ENCODE measurements at regions not wholly inside any gene's neighbourhood (a gene's known extent, or its start where the extent isn't known, plus 50 kb on each side); places are given as distances from the start of the nearest gene placed in this dataset.

- DNase-seq, result no peak
These were observed 183.3 kb upstream of the PRKCQ start for GRCh38 chr10:6763423-6763822.

GRCh38 chr10:6763001-6763400 is 182.9 kb upstream of the PRKCQ start:
- no peak for DNase-seq

- DNase-seq, result no peak
These were observed 179.9 kb upstream of the PRKCQ start for GRCh38 chr10:6759961-6760360.

- DNase-seq, result no peak
These were observed 177.1 kb upstream of the PRKCQ start for GRCh38 chr10:6757158-6757557.

- no peak for DNase-seq
These were observed 176.6 kb upstream of the PRKCQ start for GRCh38 chr10:6756716-6757115.

- no peak for DNase-seq
These were observed 175.8 kb upstream of the PRKCQ start for GRCh38 chr10:6755781-6756460.

GRCh38 chr10:6753644-6754043 is 173.6 kb upstream of the PRKCQ start:
- no peak for DNase-seq

- no peak for DNase-seq
These were observed 171.3 kb upstream of the PRKCQ start for GRCh38 chr10:6751363-6751762.

- no peak for DNase-seq
These were observed 169.0 kb upstream of the PRKCQ start for GRCh38 chr10:6748981-6749635.

- no peak for DNase-seq
These were observed 168.0 kb upstream of the PRKCQ start for GRCh38 chr10:6748029-6748428.

GRCh38 chr10:6746782-6747181 is 166.7 kb upstream of the PRKCQ start:
- no peak for DNase-seq

GRCh38 chr10:6743291-6743849 is 163.3 kb upstream of the PRKCQ start:
- DNase-seq, result no peak

GRCh38 chr10:6741541-6741941 is 161.5 kb upstream of the PRKCQ start:
- DNase-seq, result no peak

GRCh38 chr10:6739530-6740174 is 159.6 kb upstream of the PRKCQ start:
- no peak for DNase-seq

- DNase-seq, result no peak
These were observed 158.2 kb upstream of the PRKCQ start for GRCh38 chr10:6738112-6738768.

GRCh38 chr10:6737758-6738111 is 157.7 kb upstream of the PRKCQ start:
- no peak for DNase-seq

GRCh38 chr10:6737080-6737641 is 157.1 kb upstream of the PRKCQ start:
- DNase-seq, result no peak

GRCh38 chr10:6734286-6734685 is 154.2 kb upstream of the PRKCQ start:
- DNase-seq, result no peak

- no peak for DNase-seq
These were observed 149.8 kb upstream of the PRKCQ start for GRCh38 chr10:6729861-6730344.

- no peak for DNase-seq
These were observed 149.1 kb upstream of the PRKCQ start for GRCh38 chr10:6729071-6729774.

- no peak for DNase-seq
These were observed 146.8 kb upstream of the PRKCQ start for GRCh38 chr10:6726924-6727323.

- DNase-seq, result no peak
These were observed 142.5 kb upstream of the PRKCQ start for GRCh38 chr10:6722616-6723004.

All from CD4-positive, alpha-beta T cell treated with Interleukin-4 for 4 hours (primary cell).